22Rv1 (cell line): ENCODE measurements at regions not wholly inside any gene's neighbourhood (a gene's known extent, or its start where the extent isn't known, plus 50 kb on each side); places are given as distances from the start of the nearest gene placed in this dataset.

ENCODE experiments used
- ZFX ChIP-seq: fragments of 450-650 bp; IDR thresholded peaks from 2 replicates; pipeline ENCODE4 v1.6.1; 2017; ENCODE audit warnings: antibody characterized with exemption, borderline replicate concordance
- TF ChIP-seq, protein P1 (sequence below): fragments of 450-650 bp; IDR thresholded peaks from 2 replicates; pipeline ENCODE4 v1.5.1; 2017; ENCODE audit warnings: mild to moderate bottlenecking

DNA sequence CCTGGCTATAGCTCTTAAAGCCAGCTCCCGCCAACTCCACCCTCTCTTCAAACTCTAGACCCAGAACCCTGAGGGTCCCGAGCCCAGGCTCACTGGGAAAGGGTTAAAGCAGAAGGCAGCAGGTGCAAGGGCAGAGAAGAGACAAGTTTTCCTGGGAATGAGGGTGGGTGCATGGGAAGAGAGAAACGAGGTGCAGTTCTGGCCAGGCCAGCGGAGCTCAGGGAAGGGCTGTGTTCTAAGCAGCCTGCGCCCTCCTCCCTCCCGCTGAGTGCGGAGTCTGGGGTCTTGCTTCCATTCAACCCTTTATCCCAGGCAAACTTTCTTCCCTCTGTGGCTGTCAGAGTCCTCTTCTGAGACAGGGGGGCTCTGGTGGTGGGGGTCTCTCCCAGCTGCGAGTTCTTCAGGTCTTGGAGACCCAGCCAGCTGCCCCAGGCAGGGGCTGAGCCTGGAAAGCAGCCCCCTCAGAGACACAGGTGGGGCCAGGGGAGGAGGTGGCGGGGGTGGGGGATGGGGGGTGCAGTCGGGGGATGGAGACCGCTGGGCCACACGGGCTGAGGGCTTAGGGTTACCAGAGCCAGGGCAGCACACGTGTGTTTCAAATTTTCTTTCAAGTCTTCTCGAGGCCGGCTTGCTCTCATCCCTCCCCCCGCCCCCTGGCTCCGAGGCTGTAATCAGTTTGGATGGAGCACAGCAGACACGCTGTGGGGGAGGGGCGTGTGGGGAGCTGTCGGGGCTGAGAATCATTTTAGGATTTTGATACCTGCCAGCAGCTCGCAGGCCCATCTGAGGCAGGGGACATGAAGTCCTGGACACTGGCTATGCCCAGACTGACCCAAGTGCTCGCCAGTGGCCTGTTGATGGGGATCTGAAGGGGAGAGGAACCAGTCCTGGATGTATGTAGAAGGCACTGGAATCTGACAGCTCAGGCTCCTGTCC, 169.6 kb upstream of the SMIM23 start:
- TF ChIP-seq, protein P1, sequence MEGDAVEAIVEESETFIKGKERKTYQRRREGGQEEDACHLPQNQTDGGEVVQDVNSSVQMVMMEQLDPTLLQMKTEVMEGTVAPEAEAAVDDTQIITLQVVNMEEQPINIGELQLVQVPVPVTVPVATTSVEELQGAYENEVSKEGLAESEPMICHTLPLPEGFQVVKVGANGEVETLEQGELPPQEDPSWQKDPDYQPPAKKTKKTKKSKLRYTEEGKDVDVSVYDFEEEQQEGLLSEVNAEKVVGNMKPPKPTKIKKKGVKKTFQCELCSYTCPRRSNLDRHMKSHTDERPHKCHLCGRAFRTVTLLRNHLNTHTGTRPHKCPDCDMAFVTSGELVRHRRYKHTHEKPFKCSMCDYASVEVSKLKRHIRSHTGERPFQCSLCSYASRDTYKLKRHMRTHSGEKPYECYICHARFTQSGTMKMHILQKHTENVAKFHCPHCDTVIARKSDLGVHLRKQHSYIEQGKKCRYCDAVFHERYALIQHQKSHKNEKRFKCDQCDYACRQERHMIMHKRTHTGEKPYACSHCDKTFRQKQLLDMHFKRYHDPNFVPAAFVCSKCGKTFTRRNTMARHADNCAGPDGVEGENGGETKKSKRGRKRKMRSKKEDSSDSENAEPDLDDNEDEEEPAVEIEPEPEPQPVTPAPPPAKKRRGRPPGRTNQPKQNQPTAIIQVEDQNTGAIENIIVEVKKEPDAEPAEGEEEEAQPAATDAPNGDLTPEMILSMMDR, result no peak
- no peak for TF ChIP-seq ZFX
